ENCODE measurements at regions not wholly inside any gene's neighbourhood (a gene's known extent, or its start where the extent isn't known, plus 50 kb on each side); places are given as distances from the start of the nearest gene placed in this dataset.

DNA sequence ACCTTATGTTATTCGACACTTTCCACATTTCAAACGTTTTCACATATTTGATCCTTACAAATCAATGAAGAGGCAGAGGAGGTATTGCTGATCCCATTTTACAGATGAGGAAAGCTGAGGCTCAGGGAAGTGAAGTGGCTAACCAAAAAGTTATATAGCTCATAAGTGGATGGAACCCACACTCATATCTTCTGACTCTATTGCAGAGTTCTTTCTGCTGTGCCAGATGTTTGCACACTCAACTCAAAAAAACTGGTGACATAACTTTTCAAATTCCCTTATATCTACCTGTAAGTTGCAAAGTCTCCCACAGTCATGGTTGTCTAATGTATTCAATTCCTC lies 84.0 kb upstream of the SETMAR start:
- no peak for TF ChIP-seq POLR2A (IDR thresholded peaks at IDR 0.05; ENCODE audit: low read depth, low read length)
- no peak for FAIRE-seq

GRCh38 chr3:4220065-4220464 lies 83.1 kb upstream of the SETMAR start:
- no peak for FAIRE-seq
- TF ChIP-seq POLR2A (IDR thresholded peaks at IDR 0.05; ENCODE audit: low read depth, low read length) = no peak
- no peak for DNase-seq (ENCODE audit: insufficient read length, low spot score)

More for the DNA sequence above, 84.0 kb upstream of the SETMAR start:
- DNase-seq (ENCODE audit: insufficient read length, low spot score) = no peak

GRCh38 chr3:4222574-4223175 lies 80.5 kb upstream of the SETMAR start:
- DNase-seq (ENCODE audit: insufficient read length, low spot score) (no peak), FAIRE-seq (no peak)
- TF ChIP-seq POLR2A (IDR thresholded peaks at IDR 0.05; ENCODE audit: low read depth, low read length) = no peak

- FAIRE-seq (no peak), DNase-seq (ENCODE audit: insufficient read length, low spot score) (no peak)
- no peak for TF ChIP-seq POLR2A (IDR thresholded peaks at IDR 0.05; ENCODE audit: low read depth, low read length)
These were observed 79.4 kb upstream of the SETMAR start for GRCh38 chr3:4223777-4224176.

DNA sequence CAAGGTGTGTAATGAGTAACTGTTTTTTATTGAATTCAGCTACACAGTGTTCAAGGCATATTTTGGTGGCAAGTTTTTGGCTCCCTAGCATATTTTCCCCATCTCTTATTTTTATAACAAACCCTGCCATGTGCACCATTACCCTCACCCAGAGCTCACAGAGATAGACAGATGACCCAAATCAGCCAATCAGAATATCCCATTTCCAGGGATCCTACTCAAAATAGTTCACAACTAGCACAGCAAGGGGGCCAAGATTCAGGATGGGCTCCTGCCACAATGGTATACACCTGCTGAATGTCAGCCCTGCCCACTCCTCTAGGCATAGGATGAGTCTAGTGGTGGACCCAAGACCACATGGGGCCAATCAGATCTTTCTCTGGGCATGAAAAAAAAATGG lies 78.8 kb upstream of the SETMAR start:
- DNase-seq (ENCODE audit: insufficient read length, low spot score) (no peak), FAIRE-seq (no peak)
- TF ChIP-seq POLR2A (IDR thresholded peaks at IDR 0.05; ENCODE audit: low read depth, low read length) = no peak

DNA sequence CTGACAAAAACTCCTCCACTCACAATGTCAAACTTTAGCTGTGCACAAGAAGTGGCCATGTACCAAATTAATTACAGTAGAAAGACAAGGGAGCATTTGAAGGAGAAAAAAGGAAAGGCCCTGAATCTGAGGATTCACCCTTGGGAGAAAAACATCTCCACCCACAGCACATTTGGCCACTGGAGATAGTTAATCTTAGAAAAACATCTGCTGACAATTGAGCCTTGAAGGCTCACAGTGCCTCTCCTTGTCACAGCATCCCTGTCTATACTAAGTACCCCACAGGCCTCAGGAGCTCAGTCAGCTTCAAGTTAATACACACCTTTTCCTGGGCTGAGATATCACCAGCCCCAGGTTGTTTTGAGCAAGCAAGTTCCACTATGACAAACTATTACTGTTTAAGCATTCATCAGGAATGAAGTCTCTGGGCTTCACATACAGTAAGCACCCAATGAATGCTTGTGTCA lies 78.1 kb upstream of the SETMAR start:
- no peak for DNase-seq (ENCODE audit: insufficient read length, low spot score)
- TF ChIP-seq POLR2A (IDR thresholded peaks at IDR 0.05; ENCODE audit: low read depth, low read length) = no peak
- FAIRE-seq = no peak

GRCh38 chr3:4228295-4228694 lies 74.9 kb upstream of the SETMAR start:
- FAIRE-seq = no peak
- no peak for DNase-seq (ENCODE audit: insufficient read length, low spot score)
- no peak for TF ChIP-seq POLR2A (IDR thresholded peaks at IDR 0.05; ENCODE audit: low read depth, low read length)

- FAIRE-seq = no peak
- no peak for TF ChIP-seq POLR2A (IDR thresholded peaks at IDR 0.05; ENCODE audit: low read depth, low read length)
- DNase-seq (ENCODE audit: insufficient read length, low spot score) = no peak
These were observed 72.1 kb upstream of the SETMAR start for GRCh38 chr3:4231041-4231440.

GRCh38 chr3:4232798-4233197 lies 70.4 kb upstream of the SETMAR start:
- no peak for FAIRE-seq
- no peak for TF ChIP-seq POLR2A (IDR thresholded peaks at IDR 0.05; ENCODE audit: low read depth, low read length)

DNA sequence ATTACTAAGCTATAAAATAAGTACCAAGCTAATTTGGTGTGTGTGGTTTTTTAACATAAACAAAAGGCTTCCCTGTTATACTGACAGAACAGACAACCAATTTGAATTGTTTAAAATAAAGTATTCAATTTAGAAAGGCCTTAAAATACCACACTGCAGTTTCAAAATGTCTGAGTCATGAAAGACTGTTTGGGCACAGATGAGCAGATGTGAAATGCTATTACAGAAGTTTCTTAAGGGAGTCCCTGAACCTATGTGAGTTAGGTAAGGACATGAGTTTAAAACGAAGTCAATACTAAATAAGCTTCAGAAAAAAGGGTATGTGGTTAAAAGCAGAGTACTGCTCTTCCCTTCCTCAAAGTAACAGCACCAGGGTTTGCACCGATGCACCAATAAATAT lies 69.7 kb upstream of the SETMAR start:
- FAIRE-seq (no peak), DNase-seq (ENCODE audit: insufficient read length, low spot score) (no peak)
- no peak for TF ChIP-seq POLR2A (IDR thresholded peaks at IDR 0.05; ENCODE audit: low read depth, low read length)

More at GRCh38 chr3:4232798-4233197, 70.4 kb upstream of the SETMAR start:
- no peak for DNase-seq (ENCODE audit: insufficient read length, low spot score)

GRCh38 chr3:4234889-4235288 lies 68.3 kb upstream of the SETMAR start:
- FAIRE-seq (no peak), DNase-seq (ENCODE audit: insufficient read length, low spot score) (no peak)
- no peak for TF ChIP-seq POLR2A (IDR thresholded peaks at IDR 0.05; ENCODE audit: low read depth, low read length)

GRCh38 chr3:4235690-4236089 lies 67.5 kb upstream of the SETMAR start:
- DNase-seq (ENCODE audit: insufficient read length, low spot score) (no peak), FAIRE-seq (no peak)
- no peak for TF ChIP-seq POLR2A (IDR thresholded peaks at IDR 0.05; ENCODE audit: low read depth, low read length)

DNA sequence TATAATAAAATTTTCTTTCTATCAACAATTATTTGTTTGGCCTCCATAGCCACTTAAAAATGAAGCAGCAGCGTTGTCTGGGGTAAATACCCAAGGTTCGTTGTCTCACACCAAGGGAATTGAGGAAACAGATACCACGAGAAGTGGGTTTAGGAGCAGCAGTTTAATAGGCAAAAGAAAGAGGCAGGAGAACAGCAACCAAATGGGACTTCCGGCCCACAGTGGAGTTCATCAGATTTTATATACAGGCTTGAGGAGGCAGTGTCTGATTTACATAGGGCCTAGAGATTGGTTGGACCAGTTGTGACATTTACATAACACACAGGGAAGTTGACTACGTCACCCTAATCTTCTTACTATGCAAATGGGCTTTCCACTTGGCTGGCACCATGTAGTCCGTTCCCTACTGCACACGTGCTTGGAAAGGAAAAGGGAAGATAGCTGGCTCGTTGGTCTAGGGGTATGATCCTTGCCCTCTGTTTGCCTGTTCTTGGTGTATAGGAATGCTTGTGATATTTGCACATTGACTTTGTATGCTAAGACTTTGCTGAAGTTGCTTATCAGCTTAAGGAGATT lies 61.5 kb upstream of the SETMAR start:
- FAIRE-seq = no peak
- DNase-seq (ENCODE audit: insufficient read length, low spot score) = no peak
- TF ChIP-seq POLR2A (IDR thresholded peaks at IDR 0.05; ENCODE audit: low read depth, low read length) = no peak

DNA sequence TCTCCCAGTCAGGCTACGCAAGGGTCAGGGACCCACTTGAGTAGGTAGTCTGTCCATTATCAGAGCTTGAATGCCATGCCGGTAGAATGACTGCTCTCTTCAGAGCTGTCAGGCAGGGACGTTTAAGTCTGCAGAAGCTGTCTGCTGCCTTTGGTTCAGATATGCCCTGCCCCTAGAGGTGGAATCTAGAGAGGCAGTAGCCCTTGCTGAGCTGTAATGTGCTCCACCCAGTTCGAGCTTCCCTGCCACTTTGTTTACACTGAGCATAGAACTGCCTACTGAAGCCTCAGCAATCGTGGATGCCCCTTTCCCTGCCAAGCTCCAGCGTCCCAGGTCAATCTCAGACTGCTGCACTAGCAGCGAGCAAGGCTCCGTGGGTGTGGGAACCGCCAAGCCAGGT lies 57.5 kb upstream of the SETMAR start:
- no peak for TF ChIP-seq POLR2A (IDR thresholded peaks at IDR 0.05; ENCODE audit: low read depth, low read length)
- DNase-seq (ENCODE audit: insufficient read length, low spot score) (no peak), FAIRE-seq (no peak)

DNA sequence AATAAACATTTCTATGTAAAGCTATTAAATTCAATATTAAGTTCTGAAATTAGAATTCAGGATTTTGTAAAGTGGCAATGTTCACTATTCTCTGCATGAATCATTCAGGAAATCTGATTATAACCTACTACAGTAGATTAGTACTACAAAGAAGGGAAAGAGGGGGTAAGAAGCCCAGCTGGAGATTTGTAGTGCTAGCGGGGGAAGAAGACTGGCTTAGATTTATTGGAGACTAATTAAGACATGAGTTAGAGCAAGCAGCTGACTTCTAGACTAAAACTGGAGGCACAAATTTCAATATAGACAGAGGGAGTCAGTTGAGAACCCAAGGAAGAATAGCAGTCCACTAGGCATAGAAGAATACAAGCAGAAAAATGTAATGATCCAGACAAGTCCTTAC lies 55.8 kb upstream of the SETMAR start:
- no peak for FAIRE-seq
- DNase-seq (ENCODE audit: insufficient read length, low spot score) = no peak
- TF ChIP-seq POLR2A (IDR thresholded peaks at IDR 0.05; ENCODE audit: low read depth, low read length) = no peak

Measured in H54 (cell line).